Brain microvascular endothelial cell (primary cell): ENCODE measurements at regions not wholly inside any gene's neighbourhood (a gene's known extent, or its start where the extent isn't known, plus 50 kb on each side); places are given as distances from the start of the nearest gene placed in this dataset.

Source experiments
- DNase-seq: peaks from one replicate; pipeline ENCODE4 v3.0.0-alpha.2; 2020
- H3K27ac ChIP-seq: fragments of 250-450 bp; sonication (Bioruptor Pico); 2 replicates; pipeline ENCODE4 v1.5.1; 2020; ENCODE audit warnings: mild to moderate bottlenecking, moderate library complexity
- H3K27me3 ChIP-seq: fragments of 250-450 bp; sonication (Bioruptor Pico); replicated peaks from 2 replicates; pipeline ENCODE4 v1.5.1; 2020; ENCODE audit warnings: mild to moderate bottlenecking
- H3K36me3 ChIP-seq: fragments of 250-450 bp; sonication (Bioruptor Pico); replicated peaks from 2 replicates; pipeline ENCODE4 v1.5.1; 2020; ENCODE audit warnings: mild to moderate bottlenecking
- H3K4me3 ChIP-seq: 2 replicates; pipeline ENCODE4 v1.5.1; 2011; ENCODE audit warnings: low read depth, mild to moderate bottlenecking, control low read depth, low read length, moderate library complexity
- CTCF ChIP-seq: IDR thresholded peaks from 2 replicates; pipeline ENCODE4 v1.5.1; 2011; ENCODE audit warnings: low read depth, mild to moderate bottlenecking, moderate library complexity, low read length, control low read depth, inconsistent platforms; ENCODE audit errors: missing control alignments
- in situ Hi-C: cut with HindIII; loops from 2 replicates; pipeline ENCODE4 v1.10.0; 2017; ENCODE audit warnings: low sequenced_read_pairs, low pct_ligation_motif_present

- H3K4me3 ChIP-seq: no peak overlapping the region
- DNase-seq: no peak
- no peaks in the 10 kb centered on the region for H3K36me3 ChIP-seq
- H3K27ac ChIP-seq: no peak overlapping the region
- no peak for TF ChIP-seq CTCF
- H3K27me3 ChIP-seq: no peaks in the 10 kb centered on the region
- in situ Hi-C loops: no loop called here
Measured at GRCh38 chr13:95474992-95475391, 77.5 kb upstream of the CLDN10 start.

- H3K4me3 ChIP-seq: no peak overlapping the region
- DNase-seq: no peak
- H3K27ac ChIP-seq: no peak overlapping the region
- TF ChIP-seq CTCF: no peak
- in situ Hi-C loops: no loop called here
- no peaks in the 10 kb centered on the region for H3K36me3 ChIP-seq
- H3K27me3 ChIP-seq: no peaks in the 10 kb centered on the region
Measured at GRCh38 chr13:95477187-95477586, 75.3 kb upstream of the CLDN10 start.

- DNase-seq: no peak
- no peak for TF ChIP-seq CTCF
- H3K4me3 ChIP-seq: no peak overlapping the region
- no peak overlapping the region for H3K27ac ChIP-seq
- no peaks in the 10 kb centered on the region for H3K36me3 ChIP-seq
- in situ Hi-C loops: no loop called here
- H3K27me3 ChIP-seq: no peaks in the 10 kb centered on the region
Measured at GRCh38 chr13:95479731-95480130, 72.8 kb upstream of the CLDN10 start.

GRCh38 chr13:95480131-95480545, 72.4 kb upstream of the CLDN10 start:
- Histone ChIP-seq H3K36me3 (no peaks in the 10 kb centered on the region), H3K27me3 (no peaks in the 10 kb centered on the region), H3K27ac (no peak overlapping the region), H3K4me3 (no peak overlapping the region)
- DNase-seq: no peak
- in situ Hi-C loops: no loop called here
- TF ChIP-seq CTCF: no peak

GRCh38 chr13:95480791-95481780, 71.4 kb upstream of the CLDN10 start:
- Histone ChIP-seq H3K36me3 (no peaks in the 10 kb centered on the region), H3K27ac (no peak overlapping the region), H3K4me3 (no peak overlapping the region), H3K27me3 (no peaks in the 10 kb centered on the region)
- no peak for DNase-seq
- in situ Hi-C loops: no loop called here
- TF ChIP-seq CTCF: no peak
